Fibroblast of villous mesenchyme (primary cell): ENCODE measurements at regions not wholly inside any gene's neighbourhood (a gene's known extent, or its start where the extent isn't known, plus 50 kb on each side); places are given as distances from the start of the nearest gene placed in this dataset.
"Not testable (repeated sequence)": the region's sequence is repeated elsewhere in the genome, so short reads cannot be mapped to it uniquely, and the experiment has no call there.

Source experiments
- DNase-seq: peaks from one replicate; pipeline ENCODE4 v3.0.0-alpha.2; 2010; ENCODE audit warnings: low read depth
- H3K4me3 ChIP-seq: 2 replicates; pipeline ENCODE4 v1.5.1; 2011; ENCODE audit warnings: low read depth, mild to moderate bottlenecking, low read length
- CTCF ChIP-seq: IDR thresholded peaks from 2 replicates; pipeline ENCODE4 v1.5.1; 2012; ENCODE audit warnings: low read depth, mild to moderate bottlenecking, low read length; ENCODE audit not compliant: insufficient read depth

- TF ChIP-seq CTCF = no peak
- no peak overlapping the region for H3K4me3 ChIP-seq
- no peak for DNase-seq
Measured at GRCh38 chr13:61592489-61592888, 176.8 kb upstream of the PCDH20 start.

GRCh38 chr13:61575973-61576372, 160.3 kb upstream of the PCDH20 start:
- DNase-seq = no peak
- H3K4me3 ChIP-seq = no peak overlapping the region
- TF ChIP-seq CTCF = no peak

GRCh38 chr13:61563645-61564044, 148.0 kb upstream of the PCDH20 start:
- no peak for TF ChIP-seq CTCF
- no peak for DNase-seq
- H3K4me3 ChIP-seq = no peak overlapping the region

GRCh38 chr13:61546911-61547310, 131.3 kb upstream of the PCDH20 start:
- no peak for TF ChIP-seq CTCF
- no peak for DNase-seq
- H3K4me3 ChIP-seq = no peak overlapping the region

- no peak overlapping the region for H3K4me3 ChIP-seq
- TF ChIP-seq CTCF = no peak
- DNase-seq = no peak
Measured at GRCh38 chr13:61546413-61546812, 130.8 kb upstream of the PCDH20 start.

- no peak overlapping the region for H3K4me3 ChIP-seq
- no peak for DNase-seq
- no peak for TF ChIP-seq CTCF
Measured at GRCh38 chr13:61536433-61536832, 120.8 kb upstream of the PCDH20 start.

- TF ChIP-seq CTCF = no peak
- H3K4me3 ChIP-seq = no peak overlapping the region
- no peak for DNase-seq
Measured at GRCh38 chr13:61531383-61532065, 115.9 kb upstream of the PCDH20 start.

GRCh38 chr13:61519214-61519613, 103.6 kb upstream of the PCDH20 start:
- not testable (repeated sequence) for H3K4me3 ChIP-seq, DNase-seq
